G401 (cell line): ENCODE measurements at regions not wholly inside any gene's neighbourhood (a gene's known extent, or its start where the extent isn't known, plus 50 kb on each side); places are given as distances from the start of the nearest gene placed in this dataset.

Experiments
- DNase-seq: peaks from one replicate; pipeline ENCODE4 v3.0.0-alpha.2; 2015; ENCODE audit warnings: low spot score
- in situ Hi-C: cut with HindIII; loops from 2 replicates; pipeline ENCODE4 v1.10.0; 2016; ENCODE audit warnings: low sequenced_read_pairs, mixed read lengths

DNA sequence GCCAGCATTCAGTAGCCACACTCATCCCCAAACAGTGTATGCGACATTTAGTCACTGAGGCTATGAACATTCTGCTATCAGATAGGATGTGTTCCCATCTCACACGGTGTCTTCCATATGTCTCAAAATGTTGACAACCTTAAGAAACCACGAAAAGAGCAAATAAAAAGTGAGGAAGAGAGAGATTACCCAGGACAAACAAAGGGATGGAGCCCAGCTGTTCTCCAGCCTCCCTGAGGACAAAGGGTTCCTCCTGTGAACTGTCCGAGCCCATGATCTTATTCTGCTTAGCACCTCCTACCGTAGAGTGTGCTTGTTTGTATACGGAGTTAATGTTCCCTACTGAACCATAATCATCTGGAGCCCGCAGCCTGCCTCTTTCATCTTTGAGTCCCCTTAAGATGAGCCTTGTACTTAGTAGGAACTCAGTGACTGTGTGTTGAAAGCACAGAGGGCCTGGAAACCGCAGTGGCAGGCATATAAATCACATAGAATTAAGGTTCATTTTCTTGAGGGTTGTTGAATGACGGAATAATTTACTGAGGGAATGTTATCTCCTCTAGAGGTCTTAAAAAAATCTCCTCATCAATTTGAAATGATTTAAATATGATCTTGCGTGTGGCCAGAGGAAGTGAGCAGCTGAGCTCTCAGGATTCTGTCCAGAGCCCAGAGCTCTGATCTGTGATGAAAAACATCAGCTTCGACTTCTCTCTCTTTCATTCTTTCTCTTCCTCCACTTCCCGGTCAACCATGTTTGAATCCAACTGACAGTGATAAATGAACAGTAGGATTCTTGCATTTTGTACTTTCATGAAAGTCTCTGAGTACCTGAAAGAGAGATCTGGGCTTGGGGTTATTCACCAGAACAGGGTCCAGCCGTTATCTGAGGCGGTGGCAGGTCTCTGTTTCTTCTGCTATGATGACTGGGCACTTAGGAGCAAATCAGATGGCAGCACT is 200.5 kb downstream of the KLF5 start:
- in situ Hi-C loops: no loop called here
- no peak for DNase-seq

DNA sequence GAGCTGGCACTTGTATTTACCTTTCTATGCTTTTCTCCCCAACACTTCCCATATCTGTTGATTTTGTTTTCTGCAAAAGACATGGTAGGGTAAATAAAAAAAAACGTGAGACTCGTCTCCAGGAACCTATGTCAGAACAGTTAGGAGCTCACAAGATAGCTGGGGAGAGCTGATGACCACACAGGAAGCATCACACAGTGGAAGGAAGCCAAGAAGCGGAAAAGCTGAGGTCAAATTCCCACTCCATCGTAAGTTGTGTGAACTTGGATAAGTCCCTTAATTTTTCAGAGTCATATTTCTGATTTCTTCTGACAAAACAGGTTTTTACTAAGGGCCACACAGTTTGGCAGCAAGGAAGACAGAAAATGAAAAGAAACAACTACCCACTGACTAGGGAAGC is 199.6 kb downstream of the KLF5 start:
- in situ Hi-C loops: no loop called here
- no peak for DNase-seq

DNA sequence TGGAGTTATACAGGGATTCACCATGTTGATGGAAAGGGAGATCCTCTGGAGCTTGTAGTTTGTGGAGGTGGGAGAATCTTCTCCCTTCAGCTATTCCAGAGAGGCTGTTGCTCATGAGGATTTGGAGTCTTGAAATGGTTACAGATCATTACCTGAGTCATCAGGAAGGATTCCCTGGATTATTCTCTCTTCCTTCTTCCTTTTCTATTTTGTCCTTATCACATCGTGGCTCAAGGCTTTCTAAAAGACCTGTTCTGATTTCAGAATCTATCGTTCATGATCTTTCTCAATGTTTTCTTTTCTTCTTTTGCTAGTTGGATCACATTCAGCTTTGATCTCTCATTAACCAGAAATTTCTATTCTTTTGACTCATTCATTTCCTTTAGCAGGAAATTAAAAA is 196.0 kb downstream of the KLF5 start:
- no peak for DNase-seq
- in situ Hi-C loops: no loop called here

DNA sequence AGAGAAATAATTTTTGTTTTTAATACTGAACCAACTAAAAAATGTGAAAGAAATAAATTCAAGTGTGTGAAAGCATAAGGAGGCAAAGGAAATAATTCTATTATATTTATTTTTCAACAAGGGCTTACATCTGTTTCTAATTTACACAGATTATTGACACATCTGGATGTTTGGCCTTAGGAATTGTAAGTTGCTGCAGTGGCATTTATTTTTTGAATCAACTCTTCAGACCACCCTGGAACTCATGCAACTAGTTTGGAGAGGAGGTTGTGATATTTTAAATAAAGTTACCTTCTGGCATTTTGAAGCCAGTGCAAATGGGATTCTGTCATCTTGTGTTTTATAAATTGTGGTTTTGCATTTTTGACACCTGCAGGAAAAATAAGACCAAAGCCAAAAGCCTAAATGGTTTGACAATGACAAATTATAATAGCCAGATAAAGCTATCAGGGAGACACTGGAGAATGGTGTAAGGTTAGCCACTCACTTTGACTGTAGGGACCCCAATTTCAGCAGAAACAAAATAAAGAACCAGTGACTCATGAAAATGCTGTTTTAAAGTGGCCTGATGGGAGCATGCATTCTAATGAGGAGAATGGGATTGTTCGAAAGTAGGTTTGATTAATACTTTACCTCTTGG is 192.9 kb downstream of the KLF5 start:
- DNase-seq: no peak
- in situ Hi-C loops: no loop called here

DNA sequence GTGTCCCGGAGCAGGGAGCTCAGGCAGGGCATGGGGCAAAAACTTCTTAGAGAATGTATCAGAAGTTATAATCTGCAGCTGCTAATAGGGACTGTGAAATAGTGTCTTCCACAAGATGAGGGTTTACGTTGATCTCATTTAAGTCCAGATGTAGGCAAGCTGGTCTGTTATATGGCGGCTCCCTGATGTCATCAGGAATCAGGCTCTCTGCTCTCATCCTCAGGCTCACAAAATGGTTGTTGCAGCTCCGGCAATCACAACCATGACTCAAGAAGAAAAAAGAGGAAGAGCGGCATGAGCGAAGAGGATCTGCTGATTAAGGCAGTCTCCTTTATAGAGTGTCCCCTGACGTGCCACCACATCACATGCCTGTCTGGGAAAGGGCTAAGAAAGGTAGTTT is 191.3 kb downstream of the KLF5 start:
- no peak for DNase-seq
- in situ Hi-C loops: no loop called here

DNA sequence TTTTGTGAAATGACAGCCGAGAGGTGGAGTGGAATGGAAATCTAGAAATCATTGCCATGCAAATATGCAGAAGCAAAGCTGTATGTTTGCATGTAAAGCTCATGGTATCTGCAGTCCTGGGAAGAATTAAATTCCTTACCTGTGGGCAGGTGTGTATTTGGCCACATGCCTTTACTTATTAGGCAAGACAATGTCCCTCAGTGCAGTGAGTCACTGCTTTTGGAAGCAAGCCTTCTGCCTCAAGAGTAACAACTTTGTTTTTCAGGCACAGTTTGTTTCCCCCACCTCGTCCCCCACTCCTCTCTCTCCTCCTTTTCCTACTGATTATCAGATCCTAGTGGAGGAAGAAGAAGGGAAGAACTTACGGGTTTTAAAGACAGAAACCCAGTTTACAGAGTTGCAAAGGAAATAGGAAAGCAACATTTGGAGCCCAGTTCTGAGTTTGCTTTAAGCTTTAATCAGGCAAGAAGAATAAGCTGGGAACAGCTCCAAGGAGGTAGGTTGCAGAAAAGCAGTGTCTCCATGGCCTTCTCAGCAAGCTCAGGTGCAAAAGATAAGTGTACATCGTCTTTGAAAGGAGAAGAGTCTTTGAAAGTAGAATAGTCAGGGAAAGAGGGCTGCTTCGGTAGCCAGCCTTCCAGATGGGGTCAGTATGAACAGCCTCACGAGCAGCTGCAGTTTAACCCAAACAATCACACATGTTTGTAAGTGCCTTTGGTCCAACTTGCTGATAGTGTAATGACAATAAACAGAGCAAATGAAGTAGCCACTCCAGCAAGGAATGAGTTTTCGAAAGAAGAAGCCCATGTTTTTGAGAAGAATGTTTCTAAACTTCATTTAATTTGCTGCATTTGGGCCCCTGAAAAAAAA is 190.1 kb downstream of the KLF5 start:
- DNase-seq: no peak
- in situ Hi-C loops: no loop called here

DNA sequence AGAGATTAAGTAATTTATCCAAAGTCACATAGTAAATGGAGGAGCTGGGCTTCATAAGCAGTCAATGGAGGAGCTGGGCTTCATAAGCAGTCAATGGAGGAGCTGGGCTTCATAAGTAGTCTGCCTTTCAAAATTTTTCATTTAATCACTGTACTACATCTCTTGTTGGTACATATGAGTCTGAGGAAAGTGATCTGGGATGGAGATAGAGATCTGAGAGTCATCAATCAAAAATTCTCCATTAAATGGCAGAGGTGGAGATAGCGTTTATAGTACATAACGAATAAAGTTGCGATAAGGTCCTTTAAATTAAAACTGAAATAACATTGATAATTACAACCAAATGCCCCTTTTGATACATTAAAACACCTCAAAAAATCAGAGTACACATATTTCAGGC is 189.3 kb downstream of the KLF5 start:
- in situ Hi-C loops: no loop called here

DNA sequence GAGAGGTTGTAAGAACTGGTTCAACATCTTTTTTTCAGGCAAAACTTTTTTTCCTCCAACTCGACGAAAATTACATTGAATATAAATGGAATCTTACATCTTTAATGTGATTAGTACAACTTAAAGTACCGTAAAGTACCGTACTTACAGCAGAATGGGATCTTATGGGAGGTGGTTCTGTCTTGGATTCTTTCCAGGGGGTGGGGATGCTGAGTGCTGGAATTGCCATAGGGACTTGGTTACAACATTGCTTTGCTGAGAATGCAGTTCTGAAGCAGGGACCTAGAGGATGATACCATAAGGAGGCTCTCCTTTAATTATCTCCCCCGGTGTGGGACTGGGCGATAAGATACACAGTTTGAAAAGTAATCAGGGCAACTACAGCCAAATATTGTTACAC is 186.4 kb downstream of the KLF5 start:
- in situ Hi-C loops: no loop called here
- DNase-seq: no peak

More for the DNA sequence above, 189.3 kb downstream of the KLF5 start:
- no peak for DNase-seq

DNA sequence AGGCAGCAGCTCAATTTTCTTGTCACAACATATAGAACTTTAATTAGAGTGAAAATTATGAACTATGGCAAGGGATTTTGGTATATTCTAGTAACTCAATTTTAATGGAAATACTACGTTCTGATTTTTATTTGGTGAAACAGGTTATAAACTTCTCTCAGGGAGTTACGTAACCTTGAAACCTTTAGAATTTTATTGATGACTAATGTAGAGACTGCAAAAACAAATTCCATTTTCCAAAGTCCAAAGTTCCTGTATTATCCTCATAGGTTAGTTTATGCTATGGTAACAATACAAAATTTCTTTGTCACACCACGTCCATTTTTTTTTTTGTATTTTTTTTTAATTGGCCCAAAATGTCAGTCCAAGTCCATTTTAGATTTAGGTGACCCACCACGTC is 185.7 kb downstream of the KLF5 start:
- DNase-seq: no peak
- in situ Hi-C loops: no loop called here

DNA sequence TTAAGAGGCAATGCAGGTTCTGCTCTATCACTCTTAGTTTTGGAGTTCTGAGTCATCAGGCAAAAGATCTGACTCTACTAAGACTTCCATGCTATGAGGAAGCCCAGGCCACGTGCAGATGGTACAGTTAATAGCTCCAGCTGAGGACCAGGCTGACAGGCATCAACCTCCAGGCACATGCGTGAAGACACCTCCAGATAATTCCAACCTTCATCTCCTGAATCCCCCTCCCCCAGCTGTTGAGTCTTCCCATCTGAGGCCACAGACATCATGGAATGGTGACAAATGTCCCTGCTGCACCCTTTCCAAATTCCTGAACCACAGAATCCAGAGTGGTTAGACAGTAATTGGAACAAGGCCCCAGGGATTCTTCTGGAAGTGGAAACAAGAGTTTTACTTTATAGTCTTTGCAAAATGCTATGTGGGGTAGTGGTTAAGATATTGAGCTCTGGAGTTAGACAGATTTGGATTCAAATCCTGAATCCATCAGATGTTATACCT is 183.8 kb downstream of the KLF5 start:
- no peak for DNase-seq

DNA sequence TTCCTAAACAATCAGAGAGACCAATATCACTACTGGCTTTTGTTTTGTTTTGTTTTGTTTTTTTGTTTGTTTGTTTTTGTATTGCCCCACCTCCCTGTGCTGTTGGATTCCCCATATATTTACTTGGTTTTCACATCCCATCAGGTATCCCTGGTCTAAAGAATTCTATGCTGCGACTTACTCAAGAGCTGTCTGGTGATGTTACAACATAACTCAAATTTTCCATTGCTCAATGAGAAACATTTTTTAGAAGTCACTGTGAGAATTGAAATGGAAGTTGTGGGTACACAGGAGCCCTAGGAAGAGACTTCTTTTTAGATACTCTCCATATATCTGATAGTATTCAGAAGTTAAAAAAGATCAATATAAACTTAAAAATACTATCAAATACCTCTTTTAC is 181.4 kb downstream of the KLF5 start:
- in situ Hi-C loops: no loop called here
- DNase-seq: no peak

More for the DNA sequence above, 183.8 kb downstream of the KLF5 start:
- in situ Hi-C loops: no loop called here

DNA sequence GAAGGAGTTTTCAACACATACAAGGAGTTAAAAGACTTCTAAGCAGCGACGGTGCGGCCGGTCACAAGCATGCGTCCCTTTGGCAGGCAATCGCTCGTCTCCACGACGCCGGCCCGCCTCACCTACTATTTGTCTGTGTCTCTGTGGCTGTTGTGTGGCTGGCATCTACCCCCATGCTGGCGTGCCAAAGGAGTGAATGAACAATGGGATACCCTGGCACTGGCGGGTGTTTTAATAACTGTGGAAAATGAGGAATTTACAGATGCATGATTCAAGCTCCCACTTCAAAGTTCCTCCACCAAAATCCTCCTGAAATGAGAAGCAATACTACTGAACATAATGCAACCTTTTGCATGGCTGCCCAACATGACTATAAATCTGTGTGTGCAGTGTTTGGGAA is 176.6 kb downstream of the KLF5 start:
- no peak for DNase-seq
- in situ Hi-C loops: no loop called here

DNA sequence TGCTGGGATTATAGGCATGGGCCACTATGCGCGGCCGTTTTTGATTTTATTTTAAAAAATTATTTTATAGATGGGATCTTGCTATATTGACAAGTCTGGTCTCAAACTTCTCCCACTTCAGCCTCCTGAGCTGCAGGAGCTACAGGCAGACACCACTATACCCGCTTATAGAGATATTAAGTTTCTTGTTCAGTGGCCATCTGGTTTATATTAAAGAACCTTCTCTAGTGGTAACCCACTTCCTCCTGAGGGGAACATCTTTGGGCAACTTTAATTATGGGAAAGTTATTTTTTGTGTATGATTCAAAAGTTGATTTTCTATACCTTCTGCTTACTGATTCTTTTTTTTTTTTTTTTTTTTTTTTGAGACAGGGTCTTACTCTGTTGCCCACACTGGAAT is 172.7 kb downstream of the KLF5 start:
- in situ Hi-C loops: no loop called here
- no peak for DNase-seq

DNA sequence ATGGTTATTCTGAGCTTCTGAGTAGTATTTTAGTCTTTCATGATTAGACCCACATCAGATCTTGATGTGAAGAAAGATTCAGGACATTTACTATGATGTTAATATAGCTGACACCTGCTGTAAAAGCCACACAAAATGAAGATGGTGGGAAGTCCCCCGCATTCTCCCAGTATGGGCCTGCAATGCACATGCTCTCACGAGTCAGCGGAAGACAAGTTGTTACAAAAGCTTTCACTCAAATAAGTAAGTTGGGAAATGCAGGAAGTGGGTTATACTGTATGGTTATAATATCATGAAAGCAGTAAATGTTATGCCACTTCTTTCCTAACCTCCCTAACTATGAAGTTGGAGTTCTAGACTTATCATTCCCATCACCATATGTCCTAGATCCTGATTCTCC is 171.9 kb downstream of the KLF5 start:
- DNase-seq: no peak
- in situ Hi-C loops: no loop called here

DNA sequence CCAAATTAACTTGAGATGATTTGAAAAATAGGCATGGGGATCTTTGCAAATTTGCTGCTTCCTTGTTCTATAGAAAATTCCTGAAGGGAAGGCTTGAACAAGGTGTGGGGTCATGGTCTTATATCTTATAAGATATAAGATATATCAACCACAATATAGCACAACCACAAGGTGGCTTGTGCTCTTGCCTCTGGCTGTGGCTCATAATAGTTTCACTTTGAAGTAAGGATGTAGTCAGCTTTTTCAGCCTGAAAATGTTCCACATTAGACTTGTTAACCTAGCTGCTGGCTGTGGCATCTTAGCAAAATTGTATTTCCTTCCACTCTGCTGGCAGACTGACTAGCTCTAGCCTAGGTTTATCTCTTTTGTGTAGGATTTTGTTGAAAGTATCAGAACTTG is 169.7 kb downstream of the KLF5 start:
- in situ Hi-C loops: no loop called here
- no peak for DNase-seq

DNA sequence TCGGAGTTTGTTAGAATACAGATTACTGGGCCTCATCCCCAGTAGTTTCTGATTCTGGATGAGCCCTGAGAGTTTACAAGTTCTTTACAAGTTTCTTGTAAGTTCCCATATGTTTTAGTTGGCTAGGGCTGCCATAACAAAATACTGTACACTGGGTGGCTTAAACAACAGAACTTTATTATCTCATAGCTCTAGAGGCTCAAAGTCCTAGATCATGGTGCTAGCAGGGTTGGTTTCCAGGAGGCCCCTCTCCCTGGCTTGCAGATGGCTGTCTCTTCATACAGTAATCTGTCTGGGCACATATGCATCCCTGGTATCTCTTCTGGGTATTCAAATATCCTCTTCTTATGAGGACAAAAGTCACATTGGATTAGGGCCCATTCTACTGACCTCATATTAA is 167.2 kb downstream of the KLF5 start:
- DNase-seq: no peak
- in situ Hi-C loops: no loop called here

DNA sequence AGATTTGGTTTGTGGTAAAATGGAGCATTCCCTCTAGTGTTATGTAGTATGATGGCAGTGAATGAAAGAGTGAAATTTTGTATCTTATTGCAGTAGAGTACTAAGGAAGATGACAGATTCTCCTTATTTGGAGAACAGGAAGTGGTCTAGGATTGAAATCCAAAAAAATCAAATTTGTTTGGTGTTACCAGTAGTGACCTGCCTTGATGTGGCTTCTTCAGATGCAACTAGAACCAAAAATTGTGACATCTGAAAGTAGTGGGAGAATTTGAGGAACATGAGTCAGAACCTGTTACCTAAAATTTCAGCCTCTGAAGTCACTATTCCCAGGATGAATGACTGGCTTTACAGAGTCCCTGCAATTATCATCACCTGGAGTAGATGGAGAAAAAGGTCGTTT is 165.9 kb downstream of the KLF5 start:
- no peak for DNase-seq
- in situ Hi-C loops: no loop called here

DNA sequence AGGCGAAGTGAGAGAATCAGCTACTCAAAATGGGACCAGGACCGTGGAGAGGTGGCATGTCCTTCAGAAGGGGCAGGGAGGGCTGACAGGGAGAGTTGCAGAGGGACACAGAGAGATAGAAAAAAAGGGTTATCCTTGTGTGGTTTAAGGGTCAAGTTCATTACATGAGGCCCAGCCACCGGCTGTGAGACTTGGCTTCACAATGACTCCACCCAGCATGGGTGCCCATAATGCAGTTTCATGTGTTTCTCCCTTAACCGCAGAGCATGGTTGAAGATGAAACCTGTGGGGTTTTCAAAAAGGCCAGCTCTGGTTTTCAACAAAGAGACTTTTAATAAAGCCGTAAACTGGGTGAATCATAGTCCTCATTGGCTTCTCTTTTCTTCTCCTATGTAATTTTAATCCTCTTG is 164.6 kb downstream of the KLF5 start:
- in situ Hi-C loops: no loop called here
- DNase-seq: no peak

DNA sequence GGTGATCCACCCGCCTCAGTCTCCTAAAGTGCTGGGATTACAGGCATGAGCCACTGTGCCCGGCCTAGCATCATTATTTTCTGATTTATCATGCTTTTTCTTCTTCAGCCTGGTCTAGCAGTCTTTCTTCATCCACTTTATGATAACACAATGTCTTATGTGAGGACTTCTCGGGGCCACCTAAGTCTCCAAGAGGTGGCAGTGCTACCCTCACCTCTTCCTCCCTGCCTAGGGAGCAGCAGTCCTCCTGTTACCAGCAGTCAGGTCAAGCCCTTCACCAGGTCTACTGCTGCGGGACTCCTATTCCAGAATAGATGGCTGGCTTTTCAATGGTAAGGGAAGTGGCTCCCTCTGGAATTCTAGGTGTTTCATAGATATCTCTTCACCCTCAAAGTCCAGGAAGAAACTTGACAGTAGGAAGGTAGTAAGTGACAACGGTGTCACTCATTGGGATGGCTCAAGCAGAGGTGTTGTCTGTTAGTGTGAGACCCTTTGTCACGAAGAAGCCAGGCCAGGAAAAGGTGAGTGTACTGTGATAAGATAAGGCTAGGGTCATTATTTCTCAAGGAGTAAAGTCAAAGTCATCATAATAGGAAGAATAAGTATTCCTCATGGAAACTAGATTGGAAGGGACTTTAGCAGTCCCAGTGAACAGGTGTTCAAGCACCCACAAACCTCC is 164.0 kb downstream of the KLF5 start:
- in situ Hi-C loops: no loop called here
- DNase-seq: no peak
